ENCODE measurements at regions not wholly inside any gene's neighbourhood (a gene's known extent, or its start where the extent isn't known, plus 50 kb on each side); places are given as distances from the start of the nearest gene placed in this dataset.

GRCh38 chr13:94925263-94925662, 212.9 kb upstream of the SOX21 start:
- Histone ChIP-seq H3K27me3 (ENCODE audit: control insufficient read depth in 2 of 2, insufficient read depth in 2 of 2, low read length in 2 of 2) (no peaks in the 10 kb centered on the region), H4K20me1 (ENCODE audit: insufficient read depth, low read length) (no peaks in the 10 kb centered on the region), H3K4me2 (replicated peaks; ENCODE audit: extremely low read depth, low read length, poor library complexity, severe bottlenecking) (no peak overlapping the region), H3K79me2 (ENCODE audit: insufficient read depth, low read length) (no peaks in the 10 kb centered on the region), H3K27ac (ENCODE audit: low read depth in 1 of 2, low read length in 2 of 2) (no peak overlapping the region), H3K9ac (ENCODE audit: insufficient read depth, low read length, poor library complexity, severe bottlenecking) (no peak overlapping the region), H3K4me1 (ENCODE audit: control insufficient read depth in 1 of 2, insufficient read depth in 2 of 2, low read length in 2 of 2) (no peaks in the 10 kb centered on the region), H3K4me3 (replicated peaks in 1 of 3; ENCODE audit: low read depth in 2 of 3, low read length in 3 of 3) (no peak overlapping the region), H3K9me3 (replicated peaks in 1 of 2; ENCODE audit: control insufficient read depth in 1 of 2, insufficient read depth in 1 of 2, low read length in 2 of 2) (no peaks in the 10 kb centered on the region), H3K36me3 (replicated peaks in 1 of 2; ENCODE audit: control insufficient read depth in 1 of 2, insufficient read depth in 2 of 2, low read length in 2 of 2) (no peaks in the 10 kb centered on the region), H2AFZ (ENCODE audit: insufficient read depth, low read depth, low read length, poor library complexity, severe bottlenecking) (no peak overlapping the region)
- intact Hi-C loops (cut with micrococcal nuclease) = no loop called here
- Mint-ChIP-seq H3K36me3 (no peaks in the 10 kb centered on the region), H3K27me3 (ENCODE audit: low read depth in 3 of 3) (peaks cover 0 to 3% (median 0%) of the 10 kb centered on the region in 3 donors), H3K27ac (no peak overlapping the region), H3K4me3 (no peak overlapping the region), H3K9me3 (peaks cover 0 to 3% (median 2%) of the 10 kb centered on the region in 7 donors), H3K4me1 (no peaks in the 10 kb centered on the region)
- WGBS (ENCODE audit: insufficient coverage) = no CpG with 5 or more reads among the region's 3 CpGs
- no peak for DNase-seq
- no peak for TF ChIP-seq CTCF (IDR thresholded peaks at IDR 0.05)

GRCh38 chr13:94921181-94921580, 208.8 kb upstream of the SOX21 start:
- H3K27ac Mint-ChIP-seq = no peak overlapping the region
- Histone ChIP-seq H3K27ac (ENCODE audit: low read depth in 1 of 2, low read length in 2 of 2) (no peak overlapping the region), H4K20me1 (ENCODE audit: insufficient read depth, low read length) (no peaks in the 10 kb centered on the region), H3K4me2 (replicated peaks; ENCODE audit: extremely low read depth, low read length, poor library complexity, severe bottlenecking) (no peak overlapping the region), H3K9me3 (replicated peaks in 1 of 2; ENCODE audit: control insufficient read depth in 1 of 2, insufficient read depth in 1 of 2, low read length in 2 of 2) (no peaks in the 10 kb centered on the region), H3K4me3 (replicated peaks in 1 of 3; ENCODE audit: low read depth in 2 of 3, low read length in 3 of 3) (no peak overlapping the region), H3K27me3 (ENCODE audit: control insufficient read depth in 2 of 2, insufficient read depth in 2 of 2, low read length in 2 of 2) (no peaks in the 10 kb centered on the region), H3K36me3 (replicated peaks in 1 of 2; ENCODE audit: control insufficient read depth in 1 of 2, insufficient read depth in 2 of 2, low read length in 2 of 2) (no peaks in the 10 kb centered on the region), H3K79me2 (ENCODE audit: insufficient read depth, low read length) (no peaks in the 10 kb centered on the region), H3K4me1 (ENCODE audit: control insufficient read depth in 1 of 2, insufficient read depth in 2 of 2, low read length in 2 of 2) (no peaks in the 10 kb centered on the region), H2AFZ (ENCODE audit: insufficient read depth, low read depth, low read length, poor library complexity, severe bottlenecking) (no peak overlapping the region), H3K9ac (ENCODE audit: insufficient read depth, low read length, poor library complexity, severe bottlenecking) (no peak overlapping the region)
- no peak for DNase-seq
- H3K4me1 Mint-ChIP-seq = no peaks in the 10 kb centered on the region
- no peaks in the 10 kb centered on the region for H3K27me3 Mint-ChIP-seq (ENCODE audit: low read depth in 3 of 3)
- H3K36me3 Mint-ChIP-seq = no peaks in the 10 kb centered on the region
- WGBS (ENCODE audit: insufficient coverage) = 56% methylated on average over 4 of the region's 4 CpGs
- no peak overlapping the region for H3K4me3 Mint-ChIP-seq
- intact Hi-C loops (cut with micrococcal nuclease) = no loop called here
- TF ChIP-seq CTCF (IDR thresholded peaks at IDR 0.05) = no peak
- H3K9me3 Mint-ChIP-seq = peaks cover 0 to 5% (median 2%) of the 10 kb centered on the region in 7 donors

Data from CD14-positive monocyte (primary cell).